ENCODE measurements at regions not wholly inside any gene's neighbourhood (a gene's known extent, or its start where the extent isn't known, plus 50 kb on each side); places are given as distances from the start of the nearest gene placed in this dataset.

GRCh38 chr1:105891308-105891707, 1165.2 kb upstream of the PRMT6 start:
- no peak overlapping the region for H2AFZ ChIP-seq (ENCODE audit: low read length)
- in situ Hi-C loops (cut with HindIII; ENCODE audit: extremely low pct_ligation_motif_present, low pct_unique_long_range_greater_than_20kb) = no loop called here
- no peak overlapping the region for H3K9ac ChIP-seq (ENCODE audit: insufficient read depth, low read depth, low read length)
- H3K4me3 ChIP-seq (replicated peaks in 1 of 3; ENCODE audit: insufficient read depth in 1 of 3, low read depth in 2 of 3, low read length in 3 of 3) = no peak overlapping the region
- intact Hi-C loops (cut with micrococcal nuclease; ENCODE audit: unreplicated experiment) = no loop called here
- CTCF ChIA-PET (ENCODE audit: low intra/inter-chr PET ratio, low total read pairs) = no interaction called here
- no peaks in the 10 kb centered on the region; a peak in 1 of 5 replicates for H3K27me3 ChIP-seq (ENCODE audit: control insufficient read depth in 1 of 2, insufficient read depth in 2 of 2, low read length in 2 of 2)
- no peak overlapping the region for H3K4me2 ChIP-seq (ENCODE audit: low read depth, low read length)
- BruUV-seq (replicated peaks) = no TSS peak
- FAIRE-seq (no peak), DNase-seq (ENCODE audit: low spot score) (no peak), ATAC-seq (no peak)
- peaks cover 60% of the 10 kb centered on the region for H3K9me3 ChIP-seq (ENCODE audit: low read length)
- H3K27ac ChIP-seq (ENCODE audit: extremely low read length, insufficient read depth, low read length) = no peak overlapping the region
- no peaks in the 10 kb centered on the region for H3K36me3 ChIP-seq (replicated peaks in 1 of 2; ENCODE audit: control insufficient read depth in 1 of 2, insufficient read depth in 2 of 2, low read length in 2 of 2)
- no peaks in the 10 kb centered on the region for H3K79me2 ChIP-seq (ENCODE audit: insufficient read depth, low read length)
- H3K4me1 ChIP-seq (ENCODE audit: insufficient read depth, low read length) = no peaks in the 10 kb centered on the region
- WGBS (ENCODE audit: low lambda C conversion rate) = 20% methylated on average over 13 of the region's 13 CpGs
- POLR2A ChIA-PET = no interaction called here
- no peaks in the 10 kb centered on the region for H4K20me1 ChIP-seq (ENCODE audit: insufficient read depth, low read length)
- TF ChIP-seq PRDM10 (CRISPR knock-in tag; IDR thresholded peaks at IDR 0.05; ENCODE audit: low read depth) = no peak
- TF ChIP-seq SAFB2 (CRISPR knock-in tag; IDR thresholded peaks at IDR 0.05; ENCODE audit: borderline replicate concordance, low read depth) = no peak
- no peak for TF ChIP-seq SMARCE1 (IDR thresholded peaks at IDR 0.05; ENCODE audit: borderline replicate concordance)
- no peak for TF ChIP-seq ZNF430 (CRISPR knock-in tag; IDR thresholded peaks at IDR 0.05)
- no peak for TF ChIP-seq RBM39 (IDR thresholded peaks at IDR 0.05; ENCODE audit: low read depth, low read length, poor library complexity, severe bottlenecking)
- TF ChIP-seq DPF2 (CRISPR knock-in tag; IDR thresholded peaks at IDR 0.05; ENCODE audit: borderline replicate concordance, low read depth) = no peak
- TF ChIP-seq GMEB1 (CRISPR knock-in tag; IDR thresholded peaks at IDR 0.05; ENCODE audit: borderline replicate concordance) = no peak
- no peak for TF ChIP-seq ZNF318 (CRISPR knock-in tag; IDR thresholded peaks at IDR 0.05)
- no peak for TF ChIP-seq ZNF780A (CRISPR knock-in tag; IDR thresholded peaks at IDR 0.05)
- no peak for TF ChIP-seq CC2D1A (CRISPR knock-in tag; IDR thresholded peaks at IDR 0.05)
- no peak for TF ChIP-seq KDM5B (CRISPR knock-in tag; IDR thresholded peaks at IDR 0.05; ENCODE audit: borderline replicate concordance)
